Fibroblast of lung (primary cell): ENCODE measurements at regions not wholly inside any gene's neighbourhood (a gene's known extent, or its start where the extent isn't known, plus 50 kb on each side); places are given as distances from the start of the nearest gene placed in this dataset.

Experiments
- EZH2 ChIP-seq: IDR thresholded peaks from 2 replicates; pipeline ENCODE4 v1.5.1; 2012; ENCODE audit warnings: low read length, control low read depth, mild to moderate bottlenecking; ENCODE audit errors: missing control alignments
- TF ChIP-seq, protein P1 (sequence below), 2 donors: IDR thresholded peaks in 1 of 2; conservative IDR thresholded peaks in 1 of 2; 1 replicate in 1 of 2; 2 replicates in 1 of 2; pipeline ENCODE4 v1.5.1; 2011 to 2012; ENCODE audit warnings: low read length in 2 of 2, control low read depth in 1 of 2, inconsistent platforms in 1 of 2, low read depth in 1 of 2, mild to moderate bottlenecking in 1 of 2

DNA sequence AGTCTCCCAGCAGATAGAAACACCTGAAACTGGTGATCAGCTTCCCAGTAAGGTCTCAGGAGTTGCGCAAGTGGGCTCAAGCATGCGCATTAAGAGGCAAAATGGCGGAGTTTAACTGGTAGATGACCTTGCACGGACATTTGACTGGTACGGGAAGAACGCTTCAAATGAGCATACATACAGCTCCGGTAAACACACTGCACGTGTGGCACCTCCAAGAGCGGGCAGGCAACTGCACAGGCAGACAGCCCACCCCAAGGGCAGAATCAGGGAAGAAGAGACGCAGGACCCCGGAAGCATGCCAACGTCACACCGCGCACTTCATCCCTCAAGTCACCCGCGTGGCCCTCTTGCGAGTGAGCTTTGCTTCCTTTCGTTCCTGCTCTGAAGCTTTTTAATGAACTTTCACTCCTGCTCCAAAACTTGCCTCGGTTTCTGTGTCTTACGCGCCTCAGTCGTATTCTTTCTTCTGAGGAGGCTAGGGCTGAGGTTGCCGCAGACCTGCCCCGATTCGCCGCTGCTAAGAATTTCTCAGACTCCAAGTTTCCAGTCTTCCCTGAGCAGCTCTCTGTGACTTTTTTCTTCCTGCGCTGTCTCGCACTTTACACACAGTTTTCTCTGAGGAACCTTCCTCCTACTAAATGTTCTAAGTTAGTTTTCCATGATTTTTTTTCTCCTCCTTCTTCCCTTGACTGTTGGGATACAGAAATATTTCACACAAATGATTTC is 180.7 kb upstream of the ZFP42 start:
- TF ChIP-seq, protein P1, sequence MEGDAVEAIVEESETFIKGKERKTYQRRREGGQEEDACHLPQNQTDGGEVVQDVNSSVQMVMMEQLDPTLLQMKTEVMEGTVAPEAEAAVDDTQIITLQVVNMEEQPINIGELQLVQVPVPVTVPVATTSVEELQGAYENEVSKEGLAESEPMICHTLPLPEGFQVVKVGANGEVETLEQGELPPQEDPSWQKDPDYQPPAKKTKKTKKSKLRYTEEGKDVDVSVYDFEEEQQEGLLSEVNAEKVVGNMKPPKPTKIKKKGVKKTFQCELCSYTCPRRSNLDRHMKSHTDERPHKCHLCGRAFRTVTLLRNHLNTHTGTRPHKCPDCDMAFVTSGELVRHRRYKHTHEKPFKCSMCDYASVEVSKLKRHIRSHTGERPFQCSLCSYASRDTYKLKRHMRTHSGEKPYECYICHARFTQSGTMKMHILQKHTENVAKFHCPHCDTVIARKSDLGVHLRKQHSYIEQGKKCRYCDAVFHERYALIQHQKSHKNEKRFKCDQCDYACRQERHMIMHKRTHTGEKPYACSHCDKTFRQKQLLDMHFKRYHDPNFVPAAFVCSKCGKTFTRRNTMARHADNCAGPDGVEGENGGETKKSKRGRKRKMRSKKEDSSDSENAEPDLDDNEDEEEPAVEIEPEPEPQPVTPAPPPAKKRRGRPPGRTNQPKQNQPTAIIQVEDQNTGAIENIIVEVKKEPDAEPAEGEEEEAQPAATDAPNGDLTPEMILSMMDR (conservative IDR thresholded peaks at IDR 0.05 in 1 of 2, IDR thresholded peaks at IDR 0.05 in 1 of 2; ENCODE audit: low read depth in 1 of 2, low read length in 2 of 2): no peak
- no peak for TF ChIP-seq EZH2
